ENCODE measurements at regions not wholly inside any gene's neighbourhood (a gene's known extent, or its start where the extent isn't known, plus 50 kb on each side); places are given as distances from the start of the nearest gene placed in this dataset.
A peak's percentile ranks its signal among the peaks of the same experiment; 100 is the strongest.

GRCh38 chr2:234309431-234309830, 187.4 kb downstream of the ARL4C start:
- in situ Hi-C loops (cut with HindIII; ENCODE audit: low sequenced_read_pairs): no loop called here
- no peak for DNase-seq (ENCODE audit: low read depth)
- no peak for TF ChIP-seq CTCF (IDR thresholded peaks at IDR 0.05; ENCODE audit: low read depth, low read length, missing control alignments)
- no peak overlapping the region for H3K4me3 ChIP-seq (ENCODE audit: low read depth, low read length)

DNA sequence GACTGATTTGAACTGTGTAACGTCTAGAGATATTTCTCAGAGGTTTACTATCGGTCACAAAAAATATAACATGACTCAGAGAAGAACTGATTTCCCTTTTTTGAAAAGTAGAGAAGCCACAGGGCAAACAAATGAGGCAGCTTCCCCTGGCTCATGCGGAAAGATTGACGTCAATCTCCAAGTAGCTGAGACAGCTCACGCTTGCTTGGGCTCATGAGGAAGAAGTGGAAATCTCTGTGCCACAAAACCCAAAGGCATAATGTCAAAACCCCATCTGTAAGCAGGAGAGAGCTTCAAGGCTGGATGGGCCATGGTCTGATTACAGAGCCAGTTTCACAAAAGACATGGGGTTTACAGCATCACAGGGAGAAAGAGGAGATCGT, 188.1 kb downstream of the ARL4C start:
- no peak overlapping the region for H3K4me3 ChIP-seq (ENCODE audit: low read depth, low read length)
- peak; percentile 43 for DNase-seq (ENCODE audit: low read depth)
- in situ Hi-C loops (cut with HindIII; ENCODE audit: low sequenced_read_pairs): no loop called here
- TF ChIP-seq CTCF (IDR thresholded peaks at IDR 0.05; ENCODE audit: low read depth, low read length, missing control alignments): no peak

- peak; percentile 39 for DNase-seq (ENCODE audit: low read depth)
- H3K4me3 ChIP-seq (ENCODE audit: low read depth, low read length): no peak overlapping the region
- TF ChIP-seq CTCF (IDR thresholded peaks at IDR 0.05; ENCODE audit: low read depth, low read length, missing control alignments): no peak
- in situ Hi-C loops (cut with HindIII; ENCODE audit: low sequenced_read_pairs): no loop called here
Observed at GRCh38 chr2:234308073-234308812, 188.6 kb downstream of the ARL4C start.

DNA sequence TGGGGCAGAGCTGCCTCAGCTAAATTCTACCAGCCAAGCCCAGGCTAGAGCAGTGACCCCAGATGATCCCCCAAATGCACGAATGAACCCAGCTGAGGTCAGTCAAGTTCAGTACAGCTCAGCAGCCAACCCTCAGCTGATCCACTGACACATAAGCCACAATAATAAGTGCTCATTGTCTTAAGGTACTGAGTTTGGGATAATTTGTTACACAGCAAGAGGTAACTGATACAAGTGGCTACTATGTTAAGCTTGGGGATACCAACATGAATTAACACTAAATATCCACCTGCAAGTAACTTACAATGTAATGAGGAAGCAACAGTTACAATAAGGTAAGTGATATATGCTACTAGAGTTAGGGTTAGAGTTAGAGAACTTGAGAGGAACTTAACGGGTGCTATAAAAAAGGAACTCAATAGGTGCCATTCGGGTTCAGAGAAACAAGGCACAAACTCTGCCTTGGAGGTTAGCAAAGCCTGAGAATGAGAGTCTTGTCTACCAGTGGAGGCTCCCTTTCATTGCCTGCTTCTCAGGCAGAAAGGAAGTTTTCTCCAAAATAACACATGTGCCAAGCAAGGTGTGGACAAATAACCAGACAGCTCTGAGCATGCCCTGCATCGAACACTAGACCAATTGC, 189.4 kb downstream of the ARL4C start:
- H3K4me3 ChIP-seq (ENCODE audit: low read depth, low read length): no peak overlapping the region
- TF ChIP-seq CTCF (IDR thresholded peaks at IDR 0.05; ENCODE audit: low read depth, low read length, missing control alignments): no peak
- no peak for DNase-seq (ENCODE audit: low read depth)
- in situ Hi-C loops (cut with HindIII; ENCODE audit: low sequenced_read_pairs): no loop called here

GRCh38 chr2:234306426-234307173, 190.3 kb downstream of the ARL4C start:
- in situ Hi-C loops (cut with HindIII; ENCODE audit: low sequenced_read_pairs): no loop called here
- no peak overlapping the region for H3K4me3 ChIP-seq (ENCODE audit: low read depth, low read length)
- TF ChIP-seq CTCF (IDR thresholded peaks at IDR 0.05; ENCODE audit: low read depth, low read length, missing control alignments): no peak
- DNase-seq (ENCODE audit: low read depth): no peak

- in situ Hi-C loops (cut with HindIII; ENCODE audit: low sequenced_read_pairs): no loop called here
- no peak for DNase-seq (ENCODE audit: low read depth)
- no peak overlapping the region for H3K4me3 ChIP-seq (ENCODE audit: low read depth, low read length)
- no peak for TF ChIP-seq CTCF (IDR thresholded peaks at IDR 0.05; ENCODE audit: low read depth, low read length, missing control alignments)
Observed at GRCh38 chr2:234305846-234306245, 191.0 kb downstream of the ARL4C start.
